SU-DHL-6 (cell line): ENCODE measurements at regions not wholly inside any gene's neighbourhood (a gene's known extent, or its start where the extent isn't known, plus 50 kb on each side); places are given as distances from the start of the nearest gene placed in this dataset.

Experiments
- CTCF ChIP-seq: fragments of 200-600 bp; sonication (generic); IDR thresholded peaks from one replicate; pipeline ENCODE4 v1.5.1; 2017; ENCODE audit warnings: antibody characterized with exemption, mild to moderate bottlenecking, low read length, moderate library complexity; ENCODE audit not compliant: insufficient read depth, poor library complexity, severe bottlenecking
- EZH2phosphoT487 ChIP-seq: fragments of 200-600 bp; sonication (generic), shearing (Covaris generic); conservative IDR thresholded peaks from 2 replicates; pipeline ENCODE4 v1.6.1; 2018; ENCODE audit warnings: mild to moderate bottlenecking, antibody characterized with exemption, low read length, moderate library complexity, mixed read lengths

- no peak for TF ChIP-seq EZH2phosphoT487
- no peak for TF ChIP-seq CTCF
Observed at GRCh38 chr14:76956316-76957090, 72.0 kb downstream of the IRF2BPL start.
